ENCODE measurements at regions not wholly inside any gene's neighbourhood (a gene's known extent, or its start where the extent isn't known, plus 50 kb on each side); places are given as distances from the start of the nearest gene placed in this dataset.

DNA sequence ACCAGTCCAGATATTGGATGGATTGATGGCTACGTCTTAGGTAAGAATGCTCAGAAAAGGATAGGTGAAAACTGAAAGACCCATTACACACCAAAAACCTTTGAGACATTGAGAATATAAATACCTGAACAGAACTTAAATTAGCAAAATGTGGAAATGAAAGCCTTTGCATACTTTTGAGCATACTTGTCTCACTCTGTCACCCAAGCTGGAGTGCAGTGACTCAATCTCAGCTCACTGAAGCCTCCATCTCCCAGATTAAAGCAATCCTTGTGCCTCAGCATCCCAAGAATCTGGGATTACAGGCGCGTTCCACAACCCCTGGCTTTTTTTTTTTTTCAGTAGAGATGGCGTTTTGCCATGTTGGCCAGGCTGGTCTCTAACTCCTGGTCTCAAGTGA, 695.3 kb downstream of the DACH1 start:
- TF ChIP-seq, protein P1, sequence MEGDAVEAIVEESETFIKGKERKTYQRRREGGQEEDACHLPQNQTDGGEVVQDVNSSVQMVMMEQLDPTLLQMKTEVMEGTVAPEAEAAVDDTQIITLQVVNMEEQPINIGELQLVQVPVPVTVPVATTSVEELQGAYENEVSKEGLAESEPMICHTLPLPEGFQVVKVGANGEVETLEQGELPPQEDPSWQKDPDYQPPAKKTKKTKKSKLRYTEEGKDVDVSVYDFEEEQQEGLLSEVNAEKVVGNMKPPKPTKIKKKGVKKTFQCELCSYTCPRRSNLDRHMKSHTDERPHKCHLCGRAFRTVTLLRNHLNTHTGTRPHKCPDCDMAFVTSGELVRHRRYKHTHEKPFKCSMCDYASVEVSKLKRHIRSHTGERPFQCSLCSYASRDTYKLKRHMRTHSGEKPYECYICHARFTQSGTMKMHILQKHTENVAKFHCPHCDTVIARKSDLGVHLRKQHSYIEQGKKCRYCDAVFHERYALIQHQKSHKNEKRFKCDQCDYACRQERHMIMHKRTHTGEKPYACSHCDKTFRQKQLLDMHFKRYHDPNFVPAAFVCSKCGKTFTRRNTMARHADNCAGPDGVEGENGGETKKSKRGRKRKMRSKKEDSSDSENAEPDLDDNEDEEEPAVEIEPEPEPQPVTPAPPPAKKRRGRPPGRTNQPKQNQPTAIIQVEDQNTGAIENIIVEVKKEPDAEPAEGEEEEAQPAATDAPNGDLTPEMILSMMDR (IDR thresholded peaks at IDR 0.05), result no peak
- Histone ChIP-seq H3K4me3 (no peak overlapping the region), H3K36me3 (replicated peaks in 1 of 2) (no peaks in the 10 kb centered on the region), H3K27ac (no peak overlapping the region), H3K27me3 (no peaks in the 10 kb centered on the region), H3K4me1 (replicated peaks in 1 of 2) (no peaks in the 10 kb centered on the region), H3K9me3 (replicated peaks in 1 of 3) (peaks cover 0 to 6% (median 0%) of the 10 kb centered on the region in 3 donors)
- intact Hi-C loops (cut with DNase I), result no loop called here
- WGBS, 4 donors, result 80 to 95% (median 88%) methylated on average over 4 of the region's 4 CpGs
- no peak for DNase-seq

- 18 to 32% (median 25%) methylated on average over 3 of the region's 3 CpGs for WGBS, 4 donors
- intact Hi-C loops (cut with DNase I), result no loop called here
- Histone ChIP-seq H3K27ac (no peak overlapping the region), H3K9me3 (replicated peaks in 1 of 3) (peaks cover 0 to 6% (median 0%) of the 10 kb centered on the region in 3 donors), H3K36me3 (replicated peaks in 1 of 2) (no peaks in the 10 kb centered on the region), H3K4me1 (replicated peaks in 1 of 2) (no peaks in the 10 kb centered on the region), H3K27me3 (no peaks in the 10 kb centered on the region), H3K4me3 (no peak overlapping the region)
- TF ChIP-seq, protein P1 (IDR thresholded peaks at IDR 0.05), result no peak
- TF ChIP-seq POLR2A (IDR thresholded peaks at IDR 0.05), result no peak
- no peak for DNase-seq
Measured at GRCh38 chr13:71169180-71169579, 697.8 kb downstream of the DACH1 start.

- no peaks in the 10 kb centered on the region for H3K4me1 ChIP-seq (replicated peaks in 1 of 2)
- intact Hi-C loops (cut with DNase I), result no loop called here
- H3K27me3 ChIP-seq, result no peaks in the 10 kb centered on the region
- no peaks in the 10 kb centered on the region for H3K36me3 ChIP-seq (replicated peaks in 1 of 2)
- no peak for DNase-seq
- H3K9me3 ChIP-seq (replicated peaks in 1 of 3), result no peaks in the 10 kb centered on the region
- 60 to 84% (median 78%) methylated on average over 6 of the region's 6 CpGs for WGBS, 4 donors
- TF ChIP-seq, protein P1 (IDR thresholded peaks at IDR 0.05), result no peak
- TF ChIP-seq POLR2A (IDR thresholded peaks at IDR 0.05), result no peak
- no peak overlapping the region for H3K4me3 ChIP-seq
- H3K27ac ChIP-seq, result no peak overlapping the region
Measured at GRCh38 chr13:71156550-71156949, 710.5 kb downstream of the DACH1 start.

DNA sequence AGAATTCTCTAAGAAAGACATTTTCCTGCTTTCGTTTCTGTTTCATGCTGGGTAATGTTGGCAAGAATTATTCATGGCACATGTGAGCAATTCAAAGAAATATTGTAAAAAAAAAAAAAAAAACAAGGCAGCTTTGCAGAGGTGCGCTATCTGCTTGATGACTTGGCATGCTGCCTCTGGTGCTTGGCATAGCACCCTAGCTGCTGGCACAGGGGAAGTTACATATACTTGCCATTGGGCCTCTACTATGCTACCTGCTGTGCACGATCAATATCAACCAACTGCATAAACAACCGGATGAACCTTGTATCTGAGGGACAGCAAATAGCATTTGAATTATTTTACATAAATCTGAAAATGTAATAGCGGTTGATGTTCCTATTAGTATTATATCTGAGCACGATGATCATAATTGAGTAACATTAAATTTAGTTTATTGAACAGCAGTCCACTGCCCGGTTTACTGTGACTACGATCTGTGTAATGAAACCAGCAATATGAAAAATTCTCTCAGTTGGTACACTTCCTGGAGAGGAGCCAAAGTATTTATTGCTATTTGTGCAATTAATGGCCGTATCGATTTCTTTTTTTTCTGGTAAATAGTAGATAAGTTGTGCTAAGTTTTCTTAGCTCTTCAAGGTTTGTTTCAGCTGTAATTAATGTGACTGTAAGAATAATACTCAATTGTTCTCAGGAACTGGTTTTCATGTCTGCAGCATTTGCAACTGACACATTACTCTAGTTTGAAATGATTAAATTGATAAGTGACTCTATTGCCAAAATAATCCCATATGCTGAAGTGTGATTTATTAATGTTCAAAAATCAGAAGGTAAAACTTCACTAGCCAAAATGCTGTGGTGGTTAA, 717.3 kb downstream of the DACH1 start:
- H3K4me3 ChIP-seq, result no peak overlapping the region
- H3K36me3 ChIP-seq (replicated peaks in 1 of 2), result no peaks in the 10 kb centered on the region
- no peak for DNase-seq
- H3K27me3 ChIP-seq, result no peaks in the 10 kb centered on the region
- no peaks in the 10 kb centered on the region for H3K9me3 ChIP-seq (replicated peaks in 1 of 3)
- H3K27ac ChIP-seq, result no peak overlapping the region
- no peak for TF ChIP-seq POLR2A (IDR thresholded peaks at IDR 0.05)
- TF ChIP-seq, protein P1 (IDR thresholded peaks at IDR 0.05), result no peak
- WGBS, 4 donors, result 82 to 86% (median 85%) methylated on average over 10 of the region's 10 CpGs
- no peaks in the 10 kb centered on the region for H3K4me1 ChIP-seq (replicated peaks in 1 of 2)
- intact Hi-C loops (cut with DNase I), result no loop called here
